K562 (cell line): ENCODE measurements at regions not wholly inside any gene's neighbourhood (a gene's known extent, or its start where the extent isn't known, plus 50 kb on each side); places are given as distances from the start of the nearest gene placed in this dataset.
"Not testable (repeated sequence)": the region's sequence is repeated elsewhere in the genome, so short reads cannot be mapped to it uniquely, and the experiment has no call there.

ENCODE experiments used
- CEBPZ ChIP-seq: fragments of 150-350 bp; IDR thresholded peaks from 2 replicates; pipeline ENCODE4 v1.6.1; 2014; ENCODE audit warnings: low read depth, mild to moderate bottlenecking, low read length, borderline replicate concordance
- CHD4 ChIP-seq: fragments of 200-600 bp; sonication (generic); IDR thresholded peaks from 3 replicates; pipeline ENCODE4 v1.6.1; 2012; ENCODE audit warnings: low read depth, mild to moderate bottlenecking, mixed read lengths, low read length, inconsistent platforms; ENCODE audit not compliant: insufficient read depth, insufficient replicate concordance, poor library complexity, severe bottlenecking
- CREM ChIP-seq: IDR thresholded peaks from 2 replicates; pipeline ENCODE4 v1.6.1; 2014; ENCODE audit warnings: antibody characterized with exemption, low read depth
- E2F4 ChIP-seq: sonication (generic); formaldehyde crosslinking; IDR thresholded peaks from 2 replicates; pipeline ENCODE4 v1.8.0; 2022; ENCODE audit warnings: mild to moderate bottlenecking, low read depth, missing genetic modification reagents
- JUNB ChIP-seq: fragments of 450-650 bp; formaldehyde crosslinking; conservative IDR thresholded peaks from 2 replicates; pipeline ENCODE4 v1.4.0; 2020; ENCODE audit warnings: mild to moderate bottlenecking
- MTF1 ChIP-seq: fragments of 250-450 bp; sonication (Bioruptor Pico); IDR thresholded peaks from 2 replicates; pipeline ENCODE4 v1.9.0; 2021; ENCODE audit warnings: moderate library complexity, mild to moderate bottlenecking, inconsistent platforms, borderline replicate concordance

GRCh38 chrX:65854437-65854836 lies 185.4 kb downstream of the VSIG4 start:
- TF ChIP-seq CEBPZ; CREM; MTF1 (CRISPR knock-in tag); CHD4; E2F4; JUNB (CRISPR knock-in tag): not testable (repeated sequence)
